GM18511 (cell line): ENCODE measurements at regions not wholly inside any gene's neighbourhood (a gene's known extent, or its start where the extent isn't known, plus 50 kb on each side); places are given as distances from the start of the nearest gene placed in this dataset.
A peak's percentile ranks its signal among the peaks of the same experiment; 100 is the strongest.

Experiments used
- ATAC-seq: cut with Tn5 transposase; IDR thresholded peaks from one replicate; pipeline ENCODE4 v1.9.1; 2021; ENCODE audit warnings: mild to moderate bottlenecking, moderate library complexity; ENCODE audit not compliant: unreplicated experiment

GRCh38 chr5:159735749-159736660 lies 180.3 kb upstream of the ADRA1B start:
- ATAC-seq = no peak

DNA sequence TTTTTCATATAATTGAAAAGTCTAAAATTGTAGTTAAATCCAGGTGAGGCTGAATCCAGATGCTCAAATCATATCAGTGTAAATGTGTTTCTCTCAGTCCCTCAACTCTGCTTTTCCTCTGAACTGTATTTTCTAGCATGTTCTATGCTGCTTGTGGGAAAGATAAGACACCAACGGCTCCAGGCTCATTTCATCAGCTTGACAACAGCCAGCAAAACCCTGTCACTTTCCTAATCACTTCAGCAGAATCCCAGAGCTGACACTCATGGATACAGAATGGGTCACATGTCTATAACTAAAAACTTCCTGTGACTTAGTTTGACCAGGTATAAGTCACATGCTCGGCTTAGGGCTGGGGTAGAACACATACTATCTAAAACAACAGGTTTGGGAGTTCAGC lies 179.4 kb upstream of the ADRA1B start:
- ATAC-seq = no peak

GRCh38 chr5:159737263-159737662 lies 179.0 kb upstream of the ADRA1B start:
- ATAC-seq = no peak

DNA sequence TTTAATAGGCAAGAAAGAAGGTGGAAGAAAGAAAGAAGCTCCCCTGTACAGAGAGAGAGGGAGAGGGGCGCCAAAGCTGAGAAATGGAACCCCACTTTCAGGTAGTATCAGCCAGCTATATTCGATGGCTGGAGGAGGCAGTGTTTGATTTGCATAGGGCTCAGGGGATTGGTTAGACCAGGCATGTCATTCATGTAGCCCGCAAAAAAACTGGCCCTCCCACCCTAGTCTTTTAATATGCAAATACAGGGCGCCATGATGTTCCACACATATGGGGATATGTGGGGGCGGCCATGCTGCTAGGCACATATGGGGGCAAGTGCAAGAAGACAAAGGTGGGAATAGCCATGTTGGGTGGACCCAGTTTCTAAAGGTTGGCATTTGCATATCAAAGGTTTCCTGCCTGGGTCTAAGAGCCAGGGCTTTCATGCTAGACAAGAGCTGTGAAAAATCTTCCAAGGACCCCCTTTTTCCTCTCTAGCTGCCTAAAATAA lies 174.4 kb upstream of the ADRA1B start:
- ATAC-seq = no peak

DNA sequence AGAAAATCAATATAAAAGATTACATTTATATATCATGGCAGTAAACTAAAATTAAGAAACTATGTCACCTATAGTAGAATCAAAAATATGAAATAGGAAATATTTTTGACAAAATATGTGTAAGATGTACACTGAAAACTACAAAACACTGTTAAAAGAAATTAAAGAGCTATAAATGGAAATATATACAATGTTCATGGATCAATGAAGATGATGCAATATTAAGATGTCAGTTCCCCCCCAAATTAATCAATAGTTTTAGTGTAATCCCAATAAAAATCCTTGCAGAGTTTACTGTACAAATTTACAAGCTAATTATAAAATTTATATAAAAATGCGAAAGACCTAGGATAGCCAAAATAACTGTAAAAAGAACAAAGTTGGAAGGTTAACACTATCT lies 173.0 kb upstream of the ADRA1B start:
- no peak for ATAC-seq

DNA sequence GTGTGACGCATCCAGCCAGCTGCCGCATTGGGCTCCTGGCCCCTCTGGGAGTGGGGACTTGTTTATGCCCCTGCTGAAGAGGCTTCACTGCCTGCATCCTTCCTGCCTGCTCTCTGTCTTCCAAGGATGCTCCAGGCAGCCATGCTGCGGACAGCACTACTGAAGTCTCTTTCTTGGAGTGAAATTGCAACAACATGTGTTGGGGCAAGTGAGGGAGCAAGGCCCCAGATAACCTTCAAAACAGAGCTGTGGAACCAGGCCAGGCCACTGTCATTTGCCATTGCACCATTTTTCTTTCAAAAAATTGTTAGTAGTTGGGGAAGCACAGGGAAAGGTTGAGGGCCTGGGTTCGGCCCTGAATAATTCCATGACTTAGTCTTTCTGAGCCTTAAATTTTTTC lies 169.6 kb upstream of the ADRA1B start:
- ATAC-seq = no peak

GRCh38 chr5:159749146-159749545 lies 167.1 kb upstream of the ADRA1B start:
- ATAC-seq = no peak

DNA sequence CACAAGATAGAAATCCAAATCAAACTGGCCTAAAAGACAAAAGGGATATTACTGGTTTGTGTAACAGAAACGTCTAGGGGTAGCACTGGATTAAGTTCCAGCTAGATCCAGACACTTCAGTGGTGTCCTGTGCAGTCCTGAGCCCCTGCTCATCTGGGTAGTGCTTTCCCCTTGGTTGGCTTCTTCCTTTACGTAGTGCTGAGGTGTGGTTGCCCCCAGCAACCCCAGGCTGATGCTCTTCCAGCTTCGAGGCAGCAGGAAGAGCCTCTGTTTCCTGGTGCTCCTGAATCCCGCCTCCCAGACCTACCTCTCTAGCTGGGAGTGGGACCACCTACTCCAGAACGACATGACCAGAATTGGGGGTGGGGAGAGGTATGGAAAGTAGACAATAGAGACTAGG lies 166.1 kb upstream of the ADRA1B start:
- ATAC-seq = no peak

- no peak for ATAC-seq
Measured at GRCh38 chr5:159751459-159751858, 164.8 kb upstream of the ADRA1B start.

- ATAC-seq = no peak
Measured at GRCh38 chr5:159752622-159753275, 163.5 kb upstream of the ADRA1B start.

- ATAC-seq = no peak
Measured at GRCh38 chr5:159758189-159758588, 158.1 kb upstream of the ADRA1B start.

- no peak for ATAC-seq
Measured at GRCh38 chr5:159759791-159760290, 156.4 kb upstream of the ADRA1B start.

- no peak for ATAC-seq
Measured at GRCh38 chr5:159762921-159763320, 153.4 kb upstream of the ADRA1B start.

DNA sequence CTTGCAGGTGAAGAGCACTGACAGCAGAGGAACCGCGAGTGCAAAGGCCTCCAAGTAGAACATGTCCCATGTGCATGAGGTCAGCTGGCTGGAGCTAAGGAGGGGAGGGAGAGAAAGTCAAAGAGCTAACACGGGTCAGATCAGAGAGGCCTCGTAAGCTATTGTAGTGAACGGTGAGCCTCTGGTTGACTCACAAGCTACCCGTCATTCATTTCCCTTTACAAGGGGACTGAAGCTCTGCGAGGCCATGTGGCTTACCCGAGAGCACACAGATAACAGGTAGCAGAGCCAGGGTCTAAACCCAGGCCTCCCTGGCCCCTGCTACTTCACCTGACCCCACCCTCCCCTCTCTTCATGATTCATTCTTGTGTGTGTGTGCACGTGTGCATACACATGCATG lies 152.7 kb upstream of the ADRA1B start:
- no peak for ATAC-seq

- no peak for ATAC-seq
Measured at GRCh38 chr5:159764283-159765134, 151.8 kb upstream of the ADRA1B start.

DNA sequence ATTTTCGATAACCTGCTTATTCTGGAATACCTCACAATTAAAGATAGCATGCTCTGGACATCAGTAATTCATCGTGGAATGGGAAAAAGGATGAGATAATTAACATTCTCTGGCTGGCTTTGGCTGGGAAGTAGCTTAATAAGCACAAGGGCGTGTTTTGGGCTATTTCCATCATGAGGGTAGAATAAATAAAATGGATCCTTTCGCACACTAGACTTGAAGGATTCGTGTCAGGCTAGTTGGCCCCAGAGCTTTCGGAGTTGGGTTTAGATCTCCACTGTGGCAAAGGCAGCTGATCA lies 151.2 kb upstream of the ADRA1B start:
- ATAC-seq = no peak

DNA sequence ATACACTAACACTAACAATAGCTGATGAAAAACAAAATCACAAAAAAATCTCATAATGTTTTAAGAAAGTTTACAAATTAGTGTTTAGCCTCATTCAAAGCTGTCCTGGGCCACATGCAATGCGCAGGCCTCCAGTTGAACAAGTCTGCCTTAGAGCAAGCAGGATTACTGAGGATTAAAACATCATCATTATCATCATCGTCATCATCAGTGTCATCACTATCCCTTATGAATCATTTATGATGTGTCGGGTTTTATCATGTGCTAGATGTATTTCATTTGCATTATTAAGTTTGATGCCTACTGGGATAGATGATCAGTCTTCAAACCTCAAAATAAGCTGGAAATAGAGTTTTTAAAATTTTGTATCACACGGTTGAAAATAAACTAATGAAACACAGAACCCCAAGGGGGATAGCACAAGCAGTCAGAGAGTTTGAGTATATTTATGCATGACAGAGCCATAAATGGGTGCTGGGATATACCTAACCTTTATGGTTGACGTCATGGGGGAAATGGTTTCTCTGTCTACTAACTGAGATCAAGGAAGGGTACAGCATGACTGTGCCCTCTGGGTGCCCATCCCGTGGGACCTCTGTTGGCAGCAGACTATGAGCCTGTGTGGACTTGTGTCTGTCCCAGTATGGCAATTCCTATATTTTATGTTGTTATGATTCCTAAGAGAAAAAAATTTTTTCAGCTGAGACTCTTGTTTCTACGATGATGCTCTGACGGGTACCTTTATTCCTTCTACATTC lies 150.3 kb upstream of the ADRA1B start:
- no peak for ATAC-seq

- no peak for ATAC-seq
Measured at GRCh38 chr5:159768243-159768642, 148.0 kb upstream of the ADRA1B start.

GRCh38 chr5:159772698-159773061 lies 143.6 kb upstream of the ADRA1B start:
- no peak for ATAC-seq

DNA sequence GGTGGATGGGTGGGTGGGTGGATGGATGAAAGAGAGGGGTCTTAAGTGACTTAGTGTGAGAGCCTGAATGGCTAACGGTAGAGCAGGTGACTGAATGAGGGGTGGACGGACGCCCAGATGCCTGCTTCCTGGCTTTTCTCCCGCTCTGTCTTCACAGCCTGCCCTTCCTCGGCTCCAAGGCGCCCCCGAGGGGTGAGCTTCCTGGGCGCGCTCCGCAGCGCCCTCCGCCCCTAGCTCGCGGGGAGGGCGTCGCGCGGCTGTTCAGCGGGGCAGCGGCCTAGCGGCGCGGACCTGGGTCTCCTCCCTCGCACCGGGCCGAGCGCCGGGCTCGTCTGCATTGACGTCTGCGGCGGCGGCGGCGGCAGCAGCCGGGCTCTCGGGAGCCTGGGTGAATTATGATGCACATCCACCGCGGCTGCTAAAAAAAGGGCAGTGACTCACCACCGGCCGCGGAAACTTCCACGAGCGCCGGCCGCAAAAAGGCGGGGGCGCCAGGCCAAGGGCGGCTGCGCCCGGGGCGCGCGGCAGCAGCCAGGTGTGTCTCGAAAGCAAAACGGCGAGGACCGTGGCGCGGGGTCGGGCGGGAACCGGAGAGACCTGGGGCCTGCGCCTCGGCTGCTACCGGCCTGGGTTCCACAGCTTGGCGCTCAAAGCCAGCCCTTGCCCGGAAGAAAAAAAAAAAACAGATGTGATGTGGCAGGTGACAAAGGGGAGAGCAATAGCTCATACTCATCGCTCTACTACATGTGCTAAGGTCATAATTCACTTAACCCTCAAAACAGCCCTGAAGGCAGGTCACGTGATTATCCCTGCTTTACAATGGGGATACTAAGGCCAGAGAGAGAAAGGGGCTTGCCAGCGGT lies 143.0 kb upstream of the ADRA1B start:
- ATAC-seq = peak; percentile 94
